ENCODE measurements at regions not wholly inside any gene's neighbourhood (a gene's known extent, or its start where the extent isn't known, plus 50 kb on each side); places are given as distances from the start of the nearest gene placed in this dataset.
A peak's percentile ranks its signal among the peaks of the same experiment; 100 is the strongest.

- DNase-seq (ENCODE audit: low read depth, low spot score) = peak; percentile 50
Measured at GRCh38 chr7:33727315-33727714, 178.0 kb upstream of the BMPER start.

DNA sequence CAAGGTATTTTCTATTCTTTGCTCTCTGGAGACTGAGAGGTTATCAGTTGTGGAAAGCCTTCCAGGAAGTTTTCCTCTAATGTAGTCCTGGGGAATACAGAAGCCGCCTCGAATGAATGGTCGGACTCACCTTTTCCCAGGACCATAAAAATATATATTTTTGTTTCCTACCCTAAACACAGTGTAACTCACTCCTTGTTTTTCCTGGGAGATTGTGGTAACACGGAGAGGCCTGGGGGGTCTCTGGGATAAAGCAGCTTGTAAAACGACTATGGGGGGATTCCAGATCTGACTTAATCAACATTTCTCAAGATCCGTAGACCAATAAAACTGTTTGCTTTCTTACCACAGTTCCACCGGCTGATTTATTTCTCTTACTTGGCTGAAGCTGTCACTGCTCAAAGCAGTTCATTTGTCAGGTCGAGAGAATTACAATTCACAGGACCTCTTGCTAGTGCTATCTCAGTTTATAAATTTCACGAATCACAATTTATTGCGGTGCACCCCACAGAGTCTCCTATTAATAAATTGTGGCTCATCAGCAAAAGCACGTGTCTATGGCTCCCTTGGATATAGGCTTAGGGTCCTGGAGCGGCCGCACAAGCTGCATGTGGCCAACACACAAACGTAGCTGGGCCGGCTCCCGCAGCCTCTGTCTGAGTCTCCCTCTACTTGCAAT lies 176.3 kb upstream of the BMPER start:
- DNase-seq (ENCODE audit: low read depth, low spot score) = no peak

- no peak for DNase-seq (ENCODE audit: low read depth, low spot score)
Measured at GRCh38 chr7:33729726-33730125, 175.6 kb upstream of the BMPER start.

- no peak for DNase-seq (ENCODE audit: low read depth, low spot score)
Measured at GRCh38 chr7:33730958-33731357, 174.4 kb upstream of the BMPER start.

- DNase-seq (ENCODE audit: low read depth, low spot score) = peak; percentile 11
Measured at GRCh38 chr7:33731912-33732311, 173.4 kb upstream of the BMPER start.

DNA sequence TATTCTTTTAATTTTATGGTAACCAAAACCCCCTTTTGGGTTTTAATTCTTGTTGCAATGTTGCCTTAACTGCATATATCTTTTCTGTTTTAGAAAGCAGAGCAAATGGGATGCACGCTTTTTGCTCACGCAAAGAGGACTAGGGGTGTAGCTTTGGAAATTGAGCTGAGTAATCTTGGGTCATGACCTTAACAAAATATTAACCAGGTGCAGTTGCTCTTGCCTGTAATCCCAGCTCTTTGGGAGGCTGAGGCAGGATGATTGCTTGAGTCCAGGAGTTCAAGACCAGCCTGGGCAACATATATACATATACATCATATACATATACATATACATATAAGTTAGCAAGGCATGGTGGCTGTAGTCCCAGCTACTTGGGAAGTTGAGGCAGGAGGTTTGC lies 172.9 kb upstream of the BMPER start:
- DNase-seq (ENCODE audit: low read depth, low spot score) = no peak

- no peak for DNase-seq (ENCODE audit: low read depth, low spot score)
Measured at GRCh38 chr7:33733870-33734650, 171.3 kb upstream of the BMPER start.

DNA sequence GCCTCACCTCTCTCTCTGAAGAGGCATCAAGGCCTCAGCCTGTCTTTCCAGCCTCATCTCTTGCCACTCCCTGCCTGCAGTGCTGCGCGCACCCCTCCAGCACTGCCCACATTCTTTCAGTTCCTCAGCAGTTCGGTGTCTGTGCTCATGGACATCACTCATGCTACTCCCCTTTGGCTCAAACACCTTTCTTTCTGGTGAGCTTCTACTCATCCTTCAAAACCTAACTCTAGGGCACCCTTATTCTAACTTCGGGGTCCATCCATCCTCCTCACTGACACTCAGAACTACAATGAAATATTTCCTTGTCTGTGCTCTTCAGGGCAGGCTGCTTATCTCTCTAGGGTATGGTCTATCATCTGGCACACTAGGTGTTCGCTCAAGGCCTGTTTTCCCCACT lies 169.9 kb upstream of the BMPER start:
- no peak for DNase-seq (ENCODE audit: low read depth, low spot score)

- DNase-seq (ENCODE audit: low read depth, low spot score) = no peak
Measured at GRCh38 chr7:33736521-33737221, 168.7 kb upstream of the BMPER start.

- no peak for DNase-seq (ENCODE audit: low read depth, low spot score)
Measured at GRCh38 chr7:33738260-33738935, 166.9 kb upstream of the BMPER start.

DNA sequence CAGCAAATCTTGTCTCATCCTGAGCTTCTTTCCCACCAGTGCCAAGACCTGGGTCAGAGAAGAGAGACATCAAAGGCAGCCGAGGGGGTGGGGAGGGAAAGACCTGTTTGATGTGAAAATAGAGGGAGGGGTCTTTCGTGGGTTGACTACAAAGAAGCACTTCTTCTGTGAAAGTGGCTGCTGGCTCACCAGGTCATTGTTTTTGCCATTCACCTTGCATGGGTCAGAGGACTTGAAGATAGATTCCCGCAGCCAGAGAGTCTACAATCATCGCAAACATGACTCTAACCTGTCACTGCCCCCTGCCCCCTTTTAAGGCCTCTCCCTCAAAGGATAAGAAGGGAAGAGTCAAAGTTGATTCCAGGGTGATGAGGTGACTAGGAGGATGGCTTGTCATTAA lies 166.1 kb upstream of the BMPER start:
- DNase-seq (ENCODE audit: low read depth, low spot score) = no peak

DNA sequence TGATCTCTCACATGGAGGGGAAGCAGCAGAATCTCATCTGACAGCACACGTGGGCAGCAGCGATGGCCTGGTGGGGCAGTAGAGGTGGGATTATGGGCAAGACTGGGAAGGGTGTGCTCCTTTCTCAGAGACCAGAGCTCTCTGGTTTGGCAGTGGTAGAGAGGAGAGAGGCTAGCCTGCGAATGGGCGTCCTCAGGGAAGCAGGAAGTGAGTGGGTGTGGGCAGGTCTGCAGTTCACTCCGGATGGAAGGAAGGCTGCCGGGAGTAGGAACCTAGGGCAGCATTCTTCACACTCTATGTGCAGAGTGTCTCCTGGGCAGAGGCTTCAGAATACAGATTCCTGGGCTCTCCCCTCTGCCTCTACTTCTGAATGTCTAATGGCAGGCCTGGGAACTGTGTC lies 162.8 kb upstream of the BMPER start:
- no peak for DNase-seq (ENCODE audit: low read depth, low spot score)

- no peak for DNase-seq (ENCODE audit: low read depth, low spot score)
Measured at GRCh38 chr7:33742999-33743587, 162.2 kb upstream of the BMPER start.

GRCh38 chr7:33743594-33743993 lies 161.7 kb upstream of the BMPER start:
- DNase-seq (ENCODE audit: low read depth, low spot score) = no peak

- no peak for DNase-seq (ENCODE audit: low read depth, low spot score)
Measured at GRCh38 chr7:33744293-33745075, 160.9 kb upstream of the BMPER start.

DNA sequence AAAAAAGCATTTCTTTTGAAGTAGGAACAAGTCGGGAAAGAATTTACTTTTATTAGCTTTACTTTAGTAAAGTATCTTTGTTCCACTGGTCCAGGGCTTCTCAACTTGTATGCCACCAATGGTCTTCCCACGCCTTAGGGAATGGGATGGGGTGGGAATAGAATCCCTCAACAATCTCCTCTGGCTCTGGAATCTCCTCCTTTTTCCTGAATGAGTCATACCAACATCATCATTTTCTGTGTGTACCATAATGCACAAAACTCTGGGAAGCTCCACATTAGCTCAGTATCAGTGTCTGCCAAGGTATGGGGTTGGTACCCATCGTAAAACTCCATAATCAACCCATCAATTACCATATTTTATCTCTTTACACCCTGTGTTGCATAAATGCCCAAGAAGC lies 159.4 kb upstream of the BMPER start:
- no peak for DNase-seq (ENCODE audit: low read depth, low spot score)

- DNase-seq (ENCODE audit: low read depth, low spot score) = no peak
Measured at GRCh38 chr7:33748793-33749192, 156.5 kb upstream of the BMPER start.

- no peak for DNase-seq (ENCODE audit: low read depth, low spot score)
Measured at GRCh38 chr7:33750177-33750576, 155.2 kb upstream of the BMPER start.

- no peak for DNase-seq (ENCODE audit: low read depth, low spot score)
Measured at GRCh38 chr7:33751443-33751842, 153.9 kb upstream of the BMPER start.

- DNase-seq (ENCODE audit: low read depth, low spot score) = no peak
Measured at GRCh38 chr7:33753881-33754525, 151.3 kb upstream of the BMPER start.
